Liver (tissue), 8 donors: ENCODE measurements at regions not wholly inside any gene's neighbourhood (a gene's known extent, or its start where the extent isn't known, plus 50 kb on each side); places are given as distances from the start of the nearest gene placed in this dataset.

ENCODE experiments used
- DNase-seq: peaks from one replicate; pipeline ENCODE4 v3.0.0-alpha.2; 2017; ENCODE audit warnings: low spot score
- H3K27ac ChIP-seq, 2 donors: one replicate each; pipeline ENCODE4 v1.7.0; 2013; ENCODE audit warnings: inconsistent platforms in 2 of 2, low read length in 2 of 2, control low read depth in 1 of 2, low read depth in 1 of 2, mild to moderate bottlenecking in 1 of 2
- H3K27me3 ChIP-seq, 4 donors: one replicate each; pipeline versions ENCODE4 v1.6.1 to v1.7.0; 2013; ENCODE audit warnings: low read length in 3 of 4, inconsistent platforms in 1 of 4, mild to moderate bottlenecking in 1 of 4, moderate library complexity in 1 of 4; ENCODE audit not compliant: control insufficient read depth in 4 of 4, insufficient read depth in 4 of 4
- H3K36me3 ChIP-seq, 4 donors: one replicate each; pipeline versions ENCODE4 v1.6.1 to v1.7.0; 2013; ENCODE audit warnings: low read length in 3 of 4, mild to moderate bottlenecking in 3 of 4, low read depth in 1 of 4, moderate library complexity in 1 of 4; ENCODE audit not compliant: control insufficient read depth in 4 of 4, insufficient read depth in 3 of 4
- H3K4me1 ChIP-seq, 4 donors: one replicate each; pipeline versions ENCODE4 v1.6.1 to v1.7.0; 2013; ENCODE audit warnings: low read length in 3 of 4, mild to moderate bottlenecking in 3 of 4, moderate library complexity in 1 of 4; ENCODE audit not compliant: control insufficient read depth in 4 of 4, insufficient read depth in 4 of 4
- H3K4me3 ChIP-seq, 3 donors: one replicate each; pipeline versions ENCODE4 v1.6.1 to v1.7.0; 2013; ENCODE audit warnings: low read length in 3 of 3, control low read depth in 1 of 3, low read depth in 1 of 3, mild to moderate bottlenecking in 1 of 3
- H3K9ac ChIP-seq, 2 donors: one replicate each; pipeline ENCODE4 v1.7.0; 2013; ENCODE audit warnings: low read length in 2 of 2, mild to moderate bottlenecking in 2 of 2, moderate library complexity in 2 of 2, control low read depth in 1 of 2, low read depth in 1 of 2
- H3K9me3 ChIP-seq, 4 donors: one replicate each; pipeline versions ENCODE4 v1.6.1 to v1.7.0; 2013; ENCODE audit warnings: low read length in 3 of 4; ENCODE audit not compliant: control insufficient read depth in 4 of 4
- ATF3 ChIP-seq: IDR thresholded peaks from 2 replicates; pipeline ENCODE4 v1.6.1; 2016; ENCODE audit warnings: antibody characterized with exemption
- CTCF ChIP-seq: fragments of 150-350 bp; IDR thresholded peaks from 2 replicates; pipeline ENCODE4 v1.5.1; 2017; ENCODE audit warnings: improper control_type of control experiment, low read depth, low read length; ENCODE audit not compliant: missing input control
- EGR1 ChIP-seq, 2 donors: IDR thresholded peaks; 2 replicates each; pipeline ENCODE4 v1.6.1; 2016 to 2018; ENCODE audit warnings: antibody characterized with exemption in 2 of 2, low read depth in 2 of 2
- FOXA1 ChIP-seq: IDR thresholded peaks from 2 replicates; pipeline ENCODE4 v1.6.1; 2016; ENCODE audit warnings: antibody characterized with exemption
- FOXA2 ChIP-seq: IDR thresholded peaks from 2 replicates; pipeline ENCODE4 v1.6.1; 2016; ENCODE audit warnings: antibody characterized with exemption
- GABPA ChIP-seq, 2 donors: IDR thresholded peaks in 1 of 2; conservative IDR thresholded peaks in 1 of 2; 2 replicates each; pipeline ENCODE4 v1.6.1; 2016; ENCODE audit warnings: antibody characterized with exemption in 2 of 2, mild to moderate bottlenecking in 1 of 2, moderate library complexity in 1 of 2
- HNF4A ChIP-seq, 2 donors: conservative IDR thresholded peaks; 2 replicates each; pipeline ENCODE4 v1.6.1; 2016; ENCODE audit warnings: antibody characterized with exemption in 2 of 2, mild to moderate bottlenecking in 2 of 2
- HNF4G ChIP-seq: IDR thresholded peaks from 2 replicates; pipeline ENCODE4 v1.6.1; 2016; ENCODE audit warnings: antibody characterized with exemption
- JUND ChIP-seq, 2 donors: IDR thresholded peaks; 2 replicates each; pipeline ENCODE4 v1.6.1; 2016; ENCODE audit warnings: antibody characterized with exemption in 2 of 2
- MAX ChIP-seq: IDR thresholded peaks from 2 replicates; pipeline ENCODE4 v1.6.1; 2016; ENCODE audit warnings: antibody characterized with exemption
- NR2F2 ChIP-seq: IDR thresholded peaks from 2 replicates; pipeline ENCODE4 v1.6.1; 2016; ENCODE audit warnings: antibody characterized with exemption
- RAD21 ChIP-seq, 2 donors: IDR thresholded peaks; 2 replicates each; pipeline ENCODE4 v1.6.1; 2016; ENCODE audit warnings: antibody characterized with exemption in 2 of 2, mild to moderate bottlenecking in 2 of 2
- REST ChIP-seq: IDR thresholded peaks from 2 replicates; pipeline ENCODE4 v1.6.1; 2016; ENCODE audit warnings: antibody characterized with exemption, mild to moderate bottlenecking
- RXRA ChIP-seq, 2 donors: IDR thresholded peaks; 2 replicates each; pipeline ENCODE4 v1.6.1; 2017 to 2018; ENCODE audit warnings: antibody characterized with exemption in 2 of 2, mild to moderate bottlenecking in 1 of 2
- SP1 ChIP-seq: IDR thresholded peaks from 2 replicates; pipeline ENCODE4 v1.6.1; 2018; ENCODE audit warnings: antibody characterized with exemption, mild to moderate bottlenecking
- TAF1 ChIP-seq: conservative IDR thresholded peaks from 2 replicates; pipeline ENCODE4 v1.6.1; 2016; ENCODE audit warnings: antibody characterized with exemption, mild to moderate bottlenecking
- YY1 ChIP-seq: IDR thresholded peaks from 2 replicates; pipeline ENCODE4 v1.6.1; 2016; ENCODE audit warnings: antibody characterized with exemption, mild to moderate bottlenecking
- ZBTB33 ChIP-seq: IDR thresholded peaks from 2 replicates; pipeline ENCODE4 v1.6.1; 2016; ENCODE audit warnings: antibody characterized with exemption
- WGBS: extraction: QIAGEN DNeasy Blood & Tissue Kit; methylation state at CpG from one replicate; pipeline ENCODE4 v1.1.7; 2013; 5-methylcytosine and 5-hydroxymethylcytosine counted together
- donor health status: healthy.
- donor health status: healthy.
- donor health status: healthy.
- donor health status: healthy.
- donor health status: healthy.

- Histone ChIP-seq H3K9ac (no peak overlapping the region), H3K4me1 (no peaks in the 10 kb centered on the region), H3K27me3 (no peaks in the 10 kb centered on the region), H3K9me3 (no peaks in the 10 kb centered on the region), H3K27ac (no peak overlapping the region), H3K4me3 (no peak overlapping the region), H3K36me3 (no peaks in the 10 kb centered on the region)
- WGBS = 78% methylated on average over 2 of the region's 2 CpGs
- DNase-seq = no peak
- TF ChIP-seq FOXA2 (no peak), CTCF (no peak), FOXA1 (no peak), NR2F2 (no peak), TAF1 (no peak), ATF3 (no peak)
These were observed 810.7 kb upstream of the AMOT start for GRCh38 chrX:113651306-113651705.

- TF ChIP-seq HNF4A (conservative IDR thresholded peaks at IDR 0.05) (no peak), SP1 (no peak), MAX (no peak), FOXA1 (no peak), RXRA (IDR thresholded peaks at IDR 0.05) (no peak), FOXA2 (no peak), GABPA (IDR thresholded peaks at IDR 0.05 in 1 of 2, conservative IDR thresholded peaks at IDR 0.05 in 1 of 2) (no peak), EGR1 (IDR thresholded peaks at IDR 0.05; ENCODE audit: low read depth in 2 of 2) (no peak), NR2F2 (no peak), RAD21 (IDR thresholded peaks at IDR 0.05) (no peak), JUND (IDR thresholded peaks at IDR 0.05) (no peak), ATF3 (no peak), CTCF (no peak), ZBTB33 (no peak), REST (no peak), YY1 (no peak), TAF1 (no peak), HNF4G (no peak)
- 55% methylated on average over 3 of the region's 3 CpGs for WGBS
- Histone ChIP-seq H3K4me1 (no peaks in the 10 kb centered on the region), H3K4me3 (no peak overlapping the region), H3K27me3 (no peaks in the 10 kb centered on the region), H3K36me3 (no peaks in the 10 kb centered on the region), H3K9ac (no peak overlapping the region), H3K27ac (no peak overlapping the region), H3K9me3 (no peaks in the 10 kb centered on the region)
- no peak for DNase-seq
These were observed 803.8 kb upstream of the AMOT start for GRCh38 chrX:113644426-113644825.
